HEK293 (cell line): ENCODE measurements at regions not wholly inside any gene's neighbourhood (a gene's known extent, or its start where the extent isn't known, plus 50 kb on each side); places are given as distances from the start of the nearest gene placed in this dataset.

Source experiments
- CTCF ChIA-PET: fragments of 350-600 bp; formaldehyde crosslinking; extraction: SDS; loops from one replicate; lab custom pipeline; 2021; ENCODE audit warnings: antibody characterized with exemption; lab: Yijun Ruan, JAX
- POLR2A ChIA-PET: fragments of 300-600 bp; formaldehyde crosslinking; extraction: SDS; loops from one replicate; lab custom pipeline; 2020; ENCODE audit warnings: antibody characterized with exemption, inconsistent platforms; lab: Yijun Ruan, JAX
- H3K27ac ChIP-seq: fragments of 200-500 bp; sonication (Bioruptor generic); 2 replicates; pipeline ENCODE4 v1.5.1; 2014; ENCODE audit warnings: low read depth, low read length, control low read depth, inconsistent platforms; ENCODE audit errors: extremely low read depth
- H3K36me3 ChIP-seq, 2 experiments: fragments of 200-500 bp in 1 of 2; sonication (Bioruptor generic) in 1 of 2; 1 replicate in 1 of 2; 2 replicates in 1 of 2; pipeline ENCODE4 v1.5.1; 2014 to 2017; ENCODE audit warnings: inconsistent platforms in 2 of 2, low read length in 2 of 2; ENCODE audit not compliant: control insufficient read depth in 2 of 2, insufficient read depth in 1 of 2
- H3K4me1 ChIP-seq: fragments of 200-500 bp; sonication (Bioruptor generic); 2 replicates; pipeline ENCODE4 v1.5.1; 2014; ENCODE audit warnings: mild to moderate bottlenecking, low read length, inconsistent platforms; ENCODE audit not compliant: control insufficient read depth, insufficient read depth
- H3K4me3 ChIP-seq: 2 replicates; pipeline ENCODE4 v1.5.1; 2011; ENCODE audit warnings: low read depth, mild to moderate bottlenecking, control low read depth, low read length, moderate library complexity
- H3K9me3 ChIP-seq: fragments of 200-500 bp; sonication (Bioruptor generic); 2 replicates; pipeline ENCODE4 v1.5.1; 2014; ENCODE audit warnings: low read depth, low read length, inconsistent platforms; ENCODE audit not compliant: control insufficient read depth, insufficient read depth
- ATF2 ChIP-seq: fragments of 450-650 bp; formaldehyde crosslinking; IDR thresholded peaks from 2 replicates; pipeline ENCODE4 v1.5.1; 2016; ENCODE audit warnings: missing biosample characterization, missing genetic modification characterization, low read depth
- GLI2 ChIP-seq: fragments of 450-650 bp; formaldehyde crosslinking; IDR thresholded peaks from 2 replicates; pipeline ENCODE4; 2017; ENCODE audit warnings: missing biosample characterization, missing genetic modification characterization, low read depth, borderline replicate concordance
- GLI4 ChIP-seq: fragments of 450-650 bp; formaldehyde crosslinking; IDR thresholded peaks from 2 replicates; pipeline ENCODE4 v1.5.1; 2016; ENCODE audit warnings: missing biosample characterization, missing genetic modification characterization
- GLIS1 ChIP-seq: fragments of 450-650 bp; formaldehyde crosslinking; IDR thresholded peaks from 2 replicates; pipeline ENCODE4 v1.5.1; 2016; ENCODE audit warnings: missing biosample characterization, missing genetic modification characterization
- KLF8 ChIP-seq: fragments of 450-650 bp; formaldehyde crosslinking; IDR thresholded peaks from 2 replicates; pipeline ENCODE4 v1.5.1; 2016; ENCODE audit warnings: missing biosample characterization, missing genetic modification characterization
- OVOL3 ChIP-seq: fragments of 450-650 bp; formaldehyde crosslinking; IDR thresholded peaks from 2 replicates; pipeline ENCODE4 v1.5.1; 2016; ENCODE audit warnings: missing biosample characterization, missing genetic modification characterization
- ZBTB10 ChIP-seq: fragments of 450-650 bp; formaldehyde crosslinking; IDR thresholded peaks from 2 replicates; pipeline ENCODE4 v1.5.1; 2016; ENCODE audit warnings: missing biosample characterization, missing genetic modification characterization
- ZBTB49 ChIP-seq: fragments of 450-650 bp; formaldehyde crosslinking; IDR thresholded peaks from 2 replicates; pipeline ENCODE4 v1.5.1; 2016; ENCODE audit warnings: missing biosample characterization, missing genetic modification characterization, low read depth
- ZNF114 ChIP-seq: fragments of 450-650 bp; formaldehyde crosslinking; IDR thresholded peaks from 2 replicates; pipeline ENCODE4 v1.5.0; 2017; ENCODE audit warnings: missing biosample characterization, missing genetic modification characterization
- ZNF132 ChIP-seq: fragments of 450-650 bp; formaldehyde crosslinking; IDR thresholded peaks from 2 replicates; pipeline ENCODE4 v1.5.1; 2017; ENCODE audit warnings: missing biosample characterization, missing genetic modification characterization, borderline replicate concordance
- ZNF140 ChIP-seq: fragments of 450-650 bp; formaldehyde crosslinking; IDR thresholded peaks from 2 replicates; pipeline ENCODE4 v1.5.1; 2016; ENCODE audit warnings: missing biosample characterization, missing genetic modification characterization
- ZNF155 ChIP-seq: fragments of 450-650 bp; formaldehyde crosslinking; IDR thresholded peaks from 2 replicates; pipeline ENCODE4 v1.5.1; 2016; ENCODE audit warnings: missing biosample characterization, missing genetic modification characterization
- ZNF16 ChIP-seq: fragments of 450-650 bp; formaldehyde crosslinking; IDR thresholded peaks from 2 replicates; pipeline ENCODE4 v1.5.1; 2016; ENCODE audit warnings: low read depth, missing biosample characterization, missing genetic modification characterization
- ZNF2 ChIP-seq: fragments of 450-650 bp; formaldehyde crosslinking; IDR thresholded peaks from 2 replicates; pipeline ENCODE4 v1.5.1; 2016; ENCODE audit warnings: missing biosample characterization, missing genetic modification characterization
- ZNF394 ChIP-seq: fragments of 450-650 bp; formaldehyde crosslinking; IDR thresholded peaks from 2 replicates; pipeline ENCODE4 v1.5.1; 2016; ENCODE audit warnings: missing biosample characterization, missing genetic modification characterization, mild to moderate bottlenecking, moderate library complexity, borderline replicate concordance
- ZNF544 ChIP-seq: fragments of 450-650 bp; formaldehyde crosslinking; IDR thresholded peaks from 2 replicates; pipeline ENCODE4 v1.5.0; 2017; ENCODE audit warnings: missing biosample characterization, missing genetic modification characterization
- ZNF558 ChIP-seq: fragments of 450-650 bp; formaldehyde crosslinking; IDR thresholded peaks from 2 replicates; pipeline ENCODE4 v1.5.1; 2016; ENCODE audit warnings: missing biosample characterization, missing genetic modification characterization
- ZNF561 ChIP-seq: fragments of 450-650 bp; IDR thresholded peaks from 2 replicates; pipeline ENCODE4 v1.5.1; 2018; ENCODE audit warnings: missing biosample characterization, missing genetic modification characterization, borderline replicate concordance
- ZNF623 ChIP-seq: fragments of 450-650 bp; formaldehyde crosslinking; IDR thresholded peaks from 2 replicates; pipeline ENCODE4 v1.5.1; 2016; ENCODE audit warnings: missing biosample characterization, missing genetic modification characterization
- ZNF629 ChIP-seq: fragments of 450-650 bp; formaldehyde crosslinking; IDR thresholded peaks from 2 replicates; pipeline ENCODE4 v1.5.1; 2017; ENCODE audit warnings: missing biosample characterization, missing genetic modification characterization
- ZNF830 ChIP-seq: fragments of 450-650 bp; IDR thresholded peaks from 2 replicates; pipeline ENCODE4 v1.5.0; 2018; ENCODE audit warnings: missing biosample characterization, missing genetic modification characterization, low read depth, mild to moderate bottlenecking, moderate library complexity

- no peak for TF ChIP-seq ZNF558
- TF ChIP-seq ZNF544 (tag by site-specific recombination) = no peak
- TF ChIP-seq GLIS1 = no peak
- TF ChIP-seq ZBTB49 (tag by site-specific recombination) = no peak
- no peak for TF ChIP-seq ATF2 (tag by site-specific recombination)
- CTCF ChIA-PET = no interaction called here
Observed at GRCh38 chr13:53612200-53612599, 583.6 kb downstream of the OLFM4 start.

GRCh38 chr13:53622456-53622855, 593.8 kb downstream of the OLFM4 start:
- H3K27ac ChIP-seq = no peak overlapping the region
- ChIA-PET CTCF (no interaction called here), POLR2A (no interaction called here)
- no peaks in the 10 kb centered on the region for H3K9me3 ChIP-seq
- no peaks in the 10 kb centered on the region for H3K36me3 ChIP-seq
- no peak for TF ChIP-seq ZNF623
- TF ChIP-seq ZNF2 (tag by site-specific recombination) = no peak
- no peak for TF ChIP-seq ZNF394 (tag by site-specific recombination)
- no peak for TF ChIP-seq GLI4 (tag by site-specific recombination)
- no peak for TF ChIP-seq ZNF629 (tag by site-specific recombination)
- no peak for TF ChIP-seq KLF8 (tag by site-specific recombination)
- TF ChIP-seq ZBTB10 (tag by site-specific recombination) = no peak
- TF ChIP-seq ZNF830 (tag by site-specific recombination) = no peak
- TF ChIP-seq OVOL3 (tag by site-specific recombination) = no peak
- TF ChIP-seq ZNF140 (tag by site-specific recombination) = no peak
- TF ChIP-seq ZNF132 (tag by site-specific recombination) = no peak
- TF ChIP-seq ZNF155 = no peak
- no peak for TF ChIP-seq ZNF561
- no peak for TF ChIP-seq GLI2 (tag by site-specific recombination)
- no peak for TF ChIP-seq ZNF16
- no peak for TF ChIP-seq ZNF114 (tag by site-specific recombination)
- no peak overlapping the region for H3K4me3 ChIP-seq
- no peaks in the 10 kb centered on the region for H3K4me1 ChIP-seq

More at GRCh38 chr13:53612200-53612599, 583.6 kb downstream of the OLFM4 start:
- Histone ChIP-seq H3K9me3 (no peaks in the 10 kb centered on the region), H3K4me3 (no peak overlapping the region), H3K27ac (no peak overlapping the region), H3K4me1 (no peaks in the 10 kb centered on the region), H3K36me3 (no peaks in the 10 kb centered on the region)
- POLR2A ChIA-PET = no interaction called here
